ENCODE measurements at regions not wholly inside any gene's neighbourhood (a gene's known extent, or its start where the extent isn't known, plus 50 kb on each side); places are given as distances from the start of the nearest gene placed in this dataset.

DNA sequence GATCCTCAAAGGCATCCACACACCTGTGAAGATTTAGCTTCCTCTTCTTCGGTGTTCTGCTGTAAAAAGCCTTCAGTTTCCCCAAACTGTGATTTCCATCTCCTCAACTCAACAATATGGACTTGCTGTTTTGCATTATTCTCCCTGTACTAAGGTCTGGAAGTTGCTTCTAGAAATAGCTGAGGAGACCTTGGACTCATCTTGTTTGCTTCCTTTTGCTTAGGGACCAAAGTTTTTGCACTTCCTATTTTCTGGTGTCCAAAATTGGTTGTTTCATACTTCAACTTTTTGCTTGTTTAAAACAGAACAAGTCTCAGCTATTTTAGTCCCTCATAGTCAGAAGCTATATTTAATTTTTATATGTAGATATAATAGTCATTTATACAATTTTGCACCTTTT lies 201.9 kb upstream of the COPS8 start:
- TF ChIP-seq FOXP2 (optimal IDR thresholded peaks at IDR 0.05; ENCODE audit: control extremely low read depth, extremely low read length, insufficient read depth) (no peak), POLR2AphosphoS5 (IDR thresholded peaks at IDR 0.05; ENCODE audit: borderline replicate concordance, low read depth, low read length) (no peak), EZH2 (IDR thresholded peaks at IDR 0.05) (no peak)
